Ovary (tissue), 3 donors: ENCODE measurements at regions not wholly inside any gene's neighbourhood (a gene's known extent, or its start where the extent isn't known, plus 50 kb on each side); places are given as distances from the start of the nearest gene placed in this dataset.

Source experiments
- EP300 ChIP-seq: sonication (generic); formaldehyde crosslinking; IDR thresholded peaks from one replicate; pipeline ENCODE4 v1.6.1; 2017; ENCODE audit warnings: antibody characterized with exemption
- POLR2A ChIP-seq: fragments of 450-650 bp; IDR thresholded peaks from one replicate; pipeline ENCODE4 v1.6.1; 2017; ENCODE audit warnings: antibody characterized with exemption, mild to moderate bottlenecking, moderate library complexity
- TF ChIP-seq, protein P1 (sequence below), 3 donors: fragments of 450-650 bp in 2 of 3; fragments of 200-600 bp in 1 of 3; IDR thresholded peaks; one replicate each; pipeline versions ENCODE4 v1.5.1 to v1.8.0; 2016 to 2022; ENCODE audit warnings: antibody characterized with exemption in 3 of 3, mild to moderate bottlenecking in 1 of 3
- donor health status: DM: no; HTN: no; CAD: no.

DNA sequence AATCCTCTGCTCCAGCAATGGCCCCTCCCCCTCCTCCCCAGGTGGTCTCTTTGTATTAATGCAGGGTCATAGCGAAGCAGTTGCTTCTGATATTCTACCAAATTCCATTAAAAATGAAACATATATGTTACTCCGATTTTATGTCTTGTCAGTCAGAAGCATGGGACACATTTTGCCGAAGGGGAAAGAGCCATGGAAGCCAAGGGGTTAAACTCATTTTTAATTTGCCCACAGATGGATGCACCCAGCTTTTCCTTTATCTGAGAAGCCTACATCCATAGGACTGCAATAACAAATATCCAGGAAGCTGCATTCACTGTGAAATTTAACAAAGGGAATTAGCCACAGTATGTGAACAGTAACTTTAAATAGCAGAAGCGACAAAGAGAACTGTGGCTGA lies 688.2 kb downstream of the QKI start:
- TF ChIP-seq, protein P1, sequence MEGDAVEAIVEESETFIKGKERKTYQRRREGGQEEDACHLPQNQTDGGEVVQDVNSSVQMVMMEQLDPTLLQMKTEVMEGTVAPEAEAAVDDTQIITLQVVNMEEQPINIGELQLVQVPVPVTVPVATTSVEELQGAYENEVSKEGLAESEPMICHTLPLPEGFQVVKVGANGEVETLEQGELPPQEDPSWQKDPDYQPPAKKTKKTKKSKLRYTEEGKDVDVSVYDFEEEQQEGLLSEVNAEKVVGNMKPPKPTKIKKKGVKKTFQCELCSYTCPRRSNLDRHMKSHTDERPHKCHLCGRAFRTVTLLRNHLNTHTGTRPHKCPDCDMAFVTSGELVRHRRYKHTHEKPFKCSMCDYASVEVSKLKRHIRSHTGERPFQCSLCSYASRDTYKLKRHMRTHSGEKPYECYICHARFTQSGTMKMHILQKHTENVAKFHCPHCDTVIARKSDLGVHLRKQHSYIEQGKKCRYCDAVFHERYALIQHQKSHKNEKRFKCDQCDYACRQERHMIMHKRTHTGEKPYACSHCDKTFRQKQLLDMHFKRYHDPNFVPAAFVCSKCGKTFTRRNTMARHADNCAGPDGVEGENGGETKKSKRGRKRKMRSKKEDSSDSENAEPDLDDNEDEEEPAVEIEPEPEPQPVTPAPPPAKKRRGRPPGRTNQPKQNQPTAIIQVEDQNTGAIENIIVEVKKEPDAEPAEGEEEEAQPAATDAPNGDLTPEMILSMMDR (IDR thresholded peaks at IDR 0.05), result no peak
- no peak for TF ChIP-seq POLR2A
- no peak for TF ChIP-seq EP300
